ENCODE measurements at regions not wholly inside any gene's neighbourhood (a gene's known extent, or its start where the extent isn't known, plus 50 kb on each side); places are given as distances from the start of the nearest gene placed in this dataset.

DNA sequence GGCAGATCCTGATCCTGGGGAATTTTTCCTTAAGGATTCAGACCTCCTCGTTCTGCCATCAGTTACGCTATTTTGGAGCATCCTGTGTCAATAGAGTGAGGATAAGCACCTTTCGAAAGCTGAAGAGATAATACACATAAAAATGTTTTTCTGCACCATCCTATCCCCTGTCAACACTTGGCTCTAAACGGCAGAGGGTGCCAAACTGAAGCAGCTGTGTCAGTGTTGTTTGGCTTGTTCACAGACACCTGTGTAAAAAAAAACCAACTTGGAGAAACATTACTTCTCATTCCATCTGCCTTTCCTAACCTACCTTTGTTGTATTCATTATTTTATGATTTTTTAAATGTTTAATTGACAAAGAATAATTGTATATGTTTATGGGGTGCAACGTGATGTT lies 417.0 kb upstream of the DDI1 start:
- TF ChIP-seq CTCF (conservative IDR thresholded peaks at IDR 0.05; ENCODE audit: low read length), result peak; percentile 53
- no peak for TF ChIP-seq EZH2phosphoT487 (IDR thresholded peaks at IDR 0.05; ENCODE audit: borderline replicate concordance, low read depth, low read length)

Measured in OCI-LY7 (cell line).